ENCODE measurements at regions not wholly inside any gene's neighbourhood (a gene's known extent, or its start where the extent isn't known, plus 50 kb on each side); places are given as distances from the start of the nearest gene placed in this dataset.

DNA sequence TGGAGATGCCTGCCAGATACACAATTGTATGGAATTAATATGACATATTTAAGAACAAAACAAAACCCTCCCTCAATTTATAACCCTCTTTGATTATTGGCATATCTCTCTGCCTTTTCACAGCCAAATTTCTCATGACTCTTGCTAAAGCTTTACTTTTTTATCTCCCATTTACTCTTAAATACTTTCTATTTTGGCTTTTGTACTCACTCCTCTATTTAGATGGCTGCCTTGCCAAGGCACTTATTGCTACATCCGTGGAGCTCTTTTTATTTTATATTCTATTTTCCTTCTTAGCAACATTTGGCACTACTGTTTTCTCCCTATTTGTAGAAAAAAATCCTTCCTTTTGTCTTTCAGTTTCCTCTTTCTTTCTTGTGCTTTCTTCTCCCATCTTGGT, 466.4 kb upstream of the CWC22 start:
- H3K4me3 Mint-ChIP-seq (ENCODE audit: unreplicated experiment): no peak overlapping the region
- no peak for TF ChIP-seq CTCF (IDR thresholded peaks at IDR 0.05)
- peaks cover 19% of the 10 kb centered on the region for H3K4me1 Mint-ChIP-seq (ENCODE audit: unreplicated experiment)
- no peaks in the 10 kb centered on the region for H3K27me3 Mint-ChIP-seq (ENCODE audit: unreplicated experiment)
- H3K36me3 Mint-ChIP-seq (ENCODE audit: unreplicated experiment): peaks cover 3% of the 10 kb centered on the region
- peaks cover 5% of the 10 kb centered on the region for H3K9me3 Mint-ChIP-seq (ENCODE audit: unreplicated experiment)
- DNase-seq (ENCODE audit: extremely low spot score, unreplicated experiment): no peak
- H3K27ac Mint-ChIP-seq (ENCODE audit: unreplicated experiment): no peak overlapping the region

- Mint-ChIP-seq H3K9me3 (ENCODE audit: unreplicated experiment) (peaks cover 12% of the 10 kb centered on the region), H3K27ac (ENCODE audit: unreplicated experiment) (peak overlapping the region; percentile 39), H3K4me3 (ENCODE audit: unreplicated experiment) (no peak overlapping the region), H3K27me3 (ENCODE audit: unreplicated experiment) (no peaks in the 10 kb centered on the region), H3K36me3 (ENCODE audit: unreplicated experiment) (peaks cover 6% of the 10 kb centered on the region), H3K4me1 (ENCODE audit: unreplicated experiment) (peaks cover 19% of the 10 kb centered on the region)
- DNase-seq (ENCODE audit: extremely low spot score, unreplicated experiment): no peak
- no peak for TF ChIP-seq CTCF (IDR thresholded peaks at IDR 0.05)
Measured at GRCh38 chr2:180472133-180472532, 465.0 kb upstream of the CWC22 start.

DNA sequence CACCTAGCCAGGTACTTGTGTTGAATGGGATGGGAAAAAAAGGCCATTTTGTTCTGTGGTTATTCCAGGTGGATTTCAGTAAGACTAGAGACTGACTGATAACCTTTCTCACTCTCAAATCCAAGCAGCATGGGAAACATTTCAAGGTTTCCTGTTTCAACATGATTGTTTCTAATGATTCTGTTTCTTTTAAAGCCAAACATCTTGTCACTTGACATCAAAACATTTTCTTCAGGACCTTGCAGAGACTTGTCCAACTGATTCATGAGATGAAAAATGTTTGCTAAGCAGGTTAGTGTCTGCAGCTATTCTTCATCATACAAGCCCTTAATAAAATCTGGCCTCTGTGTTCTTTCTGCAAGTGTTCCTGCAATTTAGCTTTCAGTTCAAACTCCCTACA, 456.5 kb upstream of the CWC22 start:
- DNase-seq (ENCODE audit: extremely low spot score, unreplicated experiment): no peak
- H3K36me3 Mint-ChIP-seq (ENCODE audit: unreplicated experiment): peaks cover 3% of the 10 kb centered on the region
- no peak for TF ChIP-seq CTCF (IDR thresholded peaks at IDR 0.05)
- peaks cover 9% of the 10 kb centered on the region for H3K9me3 Mint-ChIP-seq (ENCODE audit: unreplicated experiment)
- H3K4me3 Mint-ChIP-seq (ENCODE audit: unreplicated experiment): no peak overlapping the region
- H3K27ac Mint-ChIP-seq (ENCODE audit: unreplicated experiment): no peak overlapping the region
- no peaks in the 10 kb centered on the region for H3K27me3 Mint-ChIP-seq (ENCODE audit: unreplicated experiment)
- H3K4me1 Mint-ChIP-seq (ENCODE audit: unreplicated experiment): no peaks in the 10 kb centered on the region

DNA sequence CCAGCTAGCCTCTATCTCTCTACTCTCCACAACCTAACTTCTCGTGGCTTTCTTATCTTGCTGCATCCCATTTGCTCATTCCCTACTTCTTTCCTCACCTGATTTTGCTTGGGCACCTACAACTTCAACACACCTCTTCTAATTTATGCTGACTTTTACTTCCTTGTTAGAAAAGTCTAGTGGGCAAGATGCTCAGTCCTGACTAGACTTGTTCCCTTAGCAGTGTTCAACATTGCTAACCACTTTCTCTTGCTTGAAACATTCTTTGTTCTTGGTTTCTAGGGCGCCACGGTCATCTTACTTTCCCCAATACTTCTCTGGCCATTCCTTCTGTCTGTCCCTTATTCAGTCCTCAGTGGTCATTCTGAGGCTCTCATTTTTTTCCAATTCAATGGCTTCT, 454.7 kb upstream of the CWC22 start:
- H3K4me3 Mint-ChIP-seq (ENCODE audit: unreplicated experiment): no peak overlapping the region
- no peak for DNase-seq (ENCODE audit: extremely low spot score, unreplicated experiment)
- no peaks in the 10 kb centered on the region for H3K27me3 Mint-ChIP-seq (ENCODE audit: unreplicated experiment)
- H3K27ac Mint-ChIP-seq (ENCODE audit: unreplicated experiment): no peak overlapping the region
- no peaks in the 10 kb centered on the region for H3K4me1 Mint-ChIP-seq (ENCODE audit: unreplicated experiment)
- TF ChIP-seq CTCF (IDR thresholded peaks at IDR 0.05): no peak
- no peaks in the 10 kb centered on the region for H3K36me3 Mint-ChIP-seq (ENCODE audit: unreplicated experiment)
- H3K9me3 Mint-ChIP-seq (ENCODE audit: unreplicated experiment): peaks cover 4% of the 10 kb centered on the region

GRCh38 chr2:180456801-180457200, 449.7 kb upstream of the CWC22 start:
- H3K9me3 Mint-ChIP-seq (ENCODE audit: unreplicated experiment): peaks cover 4% of the 10 kb centered on the region
- no peak overlapping the region for H3K27ac Mint-ChIP-seq (ENCODE audit: unreplicated experiment)
- no peak for DNase-seq (ENCODE audit: extremely low spot score, unreplicated experiment)
- H3K4me1 Mint-ChIP-seq (ENCODE audit: unreplicated experiment): no peaks in the 10 kb centered on the region
- no peaks in the 10 kb centered on the region for H3K27me3 Mint-ChIP-seq (ENCODE audit: unreplicated experiment)
- TF ChIP-seq CTCF (IDR thresholded peaks at IDR 0.05): no peak
- H3K4me3 Mint-ChIP-seq (ENCODE audit: unreplicated experiment): no peak overlapping the region
- H3K36me3 Mint-ChIP-seq (ENCODE audit: unreplicated experiment): no peaks in the 10 kb centered on the region

Data from osteocyte (in vitro differentiated cells).